ENCODE measurements at regions not wholly inside any gene's neighbourhood (a gene's known extent, or its start where the extent isn't known, plus 50 kb on each side); places are given as distances from the start of the nearest gene placed in this dataset.

- DNase-seq (ENCODE audit: low spot score): no peak
Measured at GRCh38 chr2:12330916-12331315, 385.8 kb upstream of the TRIB2 start.

GRCh38 chr2:12331698-12332097, 385.0 kb upstream of the TRIB2 start:
- TF ChIP-seq CTCF (IDR thresholded peaks at IDR 0.05): no peak
- Mint-ChIP-seq H3K36me3 (ENCODE audit: low read depth) (no peaks in the 10 kb centered on the region), H3K4me3 (ENCODE audit: unreplicated experiment) (no peak overlapping the region), H3K9me3 (ENCODE audit: low read depth) (peaks cover 10% of the 10 kb centered on the region), H3K27me3 (ENCODE audit: low read depth) (no peaks in the 10 kb centered on the region), H3K27ac (ENCODE audit: unreplicated experiment) (no peak overlapping the region), H3K4me1 (ENCODE audit: low read depth) (peaks cover 18% of the 10 kb centered on the region)
- DNase-seq (ENCODE audit: low spot score): no peak

More at GRCh38 chr2:12330916-12331315, 385.8 kb upstream of the TRIB2 start:
- peak overlapping the region; percentile 22 for H3K27ac Mint-ChIP-seq (ENCODE audit: unreplicated experiment)
- TF ChIP-seq CTCF (IDR thresholded peaks at IDR 0.05): no peak
- H3K36me3 Mint-ChIP-seq (ENCODE audit: low read depth): no peaks in the 10 kb centered on the region
- H3K4me1 Mint-ChIP-seq (ENCODE audit: low read depth): peaks cover 26% of the 10 kb centered on the region
- H3K4me3 Mint-ChIP-seq (ENCODE audit: unreplicated experiment): no peak overlapping the region
- H3K27me3 Mint-ChIP-seq (ENCODE audit: low read depth): no peaks in the 10 kb centered on the region
- H3K9me3 Mint-ChIP-seq (ENCODE audit: low read depth): peaks cover 12% of the 10 kb centered on the region

GRCh38 chr2:12333293-12333692, 383.4 kb upstream of the TRIB2 start:
- no peaks in the 10 kb centered on the region for H3K27me3 Mint-ChIP-seq (ENCODE audit: low read depth)
- no peak for TF ChIP-seq CTCF (IDR thresholded peaks at IDR 0.05)
- peaks cover 14% of the 10 kb centered on the region for H3K4me1 Mint-ChIP-seq (ENCODE audit: low read depth)
- DNase-seq (ENCODE audit: low spot score): no peak
- H3K36me3 Mint-ChIP-seq (ENCODE audit: low read depth): no peaks in the 10 kb centered on the region
- no peak overlapping the region for H3K27ac Mint-ChIP-seq (ENCODE audit: unreplicated experiment)
- H3K9me3 Mint-ChIP-seq (ENCODE audit: low read depth): peaks cover 10% of the 10 kb centered on the region
- H3K4me3 Mint-ChIP-seq (ENCODE audit: unreplicated experiment): no peak overlapping the region

GRCh38 chr2:12334412-12334966, 382.2 kb upstream of the TRIB2 start:
- TF ChIP-seq CTCF (IDR thresholded peaks at IDR 0.05): no peak
- no peaks in the 10 kb centered on the region for H3K36me3 Mint-ChIP-seq (ENCODE audit: low read depth)
- peaks cover 14% of the 10 kb centered on the region for H3K4me1 Mint-ChIP-seq (ENCODE audit: low read depth)
- no peaks in the 10 kb centered on the region for H3K27me3 Mint-ChIP-seq (ENCODE audit: low read depth)
- H3K4me3 Mint-ChIP-seq (ENCODE audit: unreplicated experiment): no peak overlapping the region
- peaks cover 10% of the 10 kb centered on the region for H3K9me3 Mint-ChIP-seq (ENCODE audit: low read depth)
- DNase-seq (ENCODE audit: low spot score): no peak
- H3K27ac Mint-ChIP-seq (ENCODE audit: unreplicated experiment): no peak overlapping the region

- no peak for DNase-seq (ENCODE audit: low spot score)
- Mint-ChIP-seq H3K4me1 (ENCODE audit: low read depth) (peaks cover 14% of the 10 kb centered on the region), H3K27ac (ENCODE audit: unreplicated experiment) (no peak overlapping the region), H3K4me3 (ENCODE audit: unreplicated experiment) (no peak overlapping the region), H3K9me3 (ENCODE audit: low read depth) (peaks cover 10% of the 10 kb centered on the region), H3K36me3 (ENCODE audit: low read depth) (no peaks in the 10 kb centered on the region), H3K27me3 (ENCODE audit: low read depth) (no peaks in the 10 kb centered on the region)
- TF ChIP-seq CTCF (IDR thresholded peaks at IDR 0.05): no peak
Measured at GRCh38 chr2:12335131-12335530, 381.6 kb upstream of the TRIB2 start.

Data from chondrocyte (in vitro differentiated cells).